Fibroblast of skin of right biceps (primary cell): ENCODE measurements at regions not wholly inside any gene's neighbourhood (a gene's known extent, or its start where the extent isn't known, plus 50 kb on each side); places are given as distances from the start of the nearest gene placed in this dataset.
"Not testable (repeated sequence)": the region's sequence is repeated elsewhere in the genome, so short reads cannot be mapped to it uniquely, and the experiment has no call there.

Experiments
- DNase-seq: peaks from one replicate; pipeline ENCODE4 v3.0.0-alpha.2; 2013

- no peak for DNase-seq
These were observed 207.3 kb upstream of the MAGEB2 start for GRCh38 chrX:30008031-30008430.

- DNase-seq: no peak
These were observed 204.9 kb upstream of the MAGEB2 start for GRCh38 chrX:30010471-30010870.

- DNase-seq: no peak
These were observed 199.9 kb upstream of the MAGEB2 start for GRCh38 chrX:30015440-30015839.

GRCh38 chrX:30027636-30028035 is 187.7 kb upstream of the MAGEB2 start:
- DNase-seq: no peak

GRCh38 chrX:30036406-30036805 is 179.0 kb upstream of the MAGEB2 start:
- not testable (repeated sequence) for DNase-seq

- DNase-seq: peak; percentile 77
These were observed 175.6 kb upstream of the MAGEB2 start for GRCh38 chrX:30039768-30040167.

- peak; percentile 11 for DNase-seq
These were observed 154.6 kb upstream of the MAGEB2 start for GRCh38 chrX:30060718-30061117.

- DNase-seq: peak; percentile 59
These were observed 150.1 kb upstream of the MAGEB2 start for GRCh38 chrX:30065226-30065625.

- no peak for DNase-seq
These were observed 147.7 kb upstream of the MAGEB2 start for GRCh38 chrX:30067677-30068076.

- DNase-seq: no peak
These were observed 129.8 kb upstream of the MAGEB2 start for GRCh38 chrX:30085571-30085970.

GRCh38 chrX:30111431-30111830 is 103.9 kb upstream of the MAGEB2 start:
- no peak for DNase-seq

GRCh38 chrX:30141966-30142365 is 73.4 kb upstream of the MAGEB2 start:
- DNase-seq: peak; percentile 19

- no peak for DNase-seq
These were observed 71.1 kb upstream of the MAGEB2 start for GRCh38 chrX:30144221-30144620.

GRCh38 chrX:30144971-30145731 is 70.2 kb upstream of the MAGEB2 start:
- DNase-seq: no peak

- no peak for DNase-seq
These were observed 67.2 kb upstream of the MAGEB2 start for GRCh38 chrX:30147996-30148643.

- DNase-seq: not testable (repeated sequence)
These were observed 66.2 kb upstream of the MAGEB2 start for GRCh38 chrX:30149206-30149605.

- no peak for DNase-seq
These were observed 65.0 kb upstream of the MAGEB2 start for GRCh38 chrX:30150196-30150895.

GRCh38 chrX:30151964-30152363 is 63.4 kb upstream of the MAGEB2 start:
- DNase-seq: no peak

- no peak for DNase-seq
These were observed 62.0 kb upstream of the MAGEB2 start for GRCh38 chrX:30153175-30153880.

- DNase-seq: peak; percentile 18
These were observed 61.5 kb upstream of the MAGEB2 start for GRCh38 chrX:30153881-30154260.

GRCh38 chrX:30156009-30156408 is 59.4 kb upstream of the MAGEB2 start:
- DNase-seq: no peak

GRCh38 chrX:30156880-30157560 is 58.3 kb upstream of the MAGEB2 start:
- no peak for DNase-seq

- no peak for DNase-seq
These were observed 54.3 kb upstream of the MAGEB2 start for GRCh38 chrX:30161043-30161442.
